Nucleus accumbens (tissue), 56 donors: ENCODE measurements at regions not wholly inside any gene's neighbourhood (a gene's known extent, or its start where the extent isn't known, plus 50 kb on each side); places are given as distances from the start of the nearest gene placed in this dataset.

Source experiments
- DNase-seq, 56 donors: peaks; one replicate each; lab custom pipeline; 2025; lab: John Stamatoyannopoulos, UW

DNA sequence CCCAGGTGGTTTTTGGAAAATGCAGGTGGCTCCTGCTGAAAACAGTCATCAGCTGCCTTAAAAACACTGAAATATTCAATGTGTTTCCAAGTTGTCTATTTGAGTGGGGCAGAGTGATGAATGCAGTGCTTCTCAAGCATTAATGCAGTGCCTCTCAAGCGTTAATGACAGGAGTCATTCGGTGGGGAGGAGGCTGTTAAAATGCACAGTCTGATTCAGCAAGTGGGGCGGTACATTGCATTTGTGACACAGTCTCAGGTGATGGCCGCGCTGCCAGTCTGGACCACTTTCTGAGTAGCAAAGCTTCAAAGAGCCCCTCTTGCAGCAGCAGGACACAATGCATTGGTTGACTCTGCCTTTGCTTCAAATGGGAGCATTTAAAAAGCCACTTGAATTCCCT, 231.4 kb upstream of the RGPD4 start:
- no peak for DNase-seq

- DNase-seq = no peak
Observed at GRCh38 chr2:107595749-107596148, 230.9 kb upstream of the RGPD4 start.

DNA sequence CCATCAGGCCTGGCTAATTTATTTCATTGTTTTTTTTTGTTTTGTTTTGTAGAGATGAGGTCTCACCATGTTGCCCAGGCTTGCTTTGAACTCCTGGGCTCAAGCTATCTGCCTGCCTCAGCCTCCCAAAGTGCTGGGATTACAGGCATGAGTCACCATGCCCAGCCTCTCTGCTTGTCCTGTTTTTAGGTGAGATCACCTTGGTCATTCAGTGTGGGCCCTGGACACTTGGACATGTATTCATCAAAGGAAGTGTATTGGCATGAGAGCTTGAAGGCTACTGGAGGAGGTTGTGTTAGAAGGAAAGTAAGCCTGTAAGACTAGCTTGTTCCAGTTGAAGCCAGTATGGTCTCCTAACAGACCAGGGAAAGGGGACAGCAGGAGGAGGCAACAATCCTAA, 229.2 kb upstream of the RGPD4 start:
- DNase-seq = no peak

DNA sequence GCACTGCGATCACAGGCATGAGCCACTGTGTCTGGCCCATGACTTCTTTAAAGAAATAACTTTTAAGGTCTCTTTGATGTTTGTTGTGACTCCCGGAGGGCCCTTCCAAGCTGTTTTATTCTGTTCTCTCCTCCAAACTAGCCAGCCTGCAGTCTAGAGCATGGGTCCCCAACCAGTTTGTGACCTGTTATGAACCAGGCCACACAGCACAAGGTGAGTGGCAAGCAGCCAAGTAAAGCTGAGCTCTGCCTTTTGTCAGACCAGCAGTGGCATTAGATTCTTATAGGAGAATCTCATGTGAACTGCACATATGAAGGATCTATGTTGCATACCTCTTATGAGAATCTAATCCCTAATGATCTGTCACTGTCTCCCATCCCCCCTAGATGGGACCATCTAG, 223.9 kb upstream of the RGPD4 start:
- DNase-seq = no peak

DNA sequence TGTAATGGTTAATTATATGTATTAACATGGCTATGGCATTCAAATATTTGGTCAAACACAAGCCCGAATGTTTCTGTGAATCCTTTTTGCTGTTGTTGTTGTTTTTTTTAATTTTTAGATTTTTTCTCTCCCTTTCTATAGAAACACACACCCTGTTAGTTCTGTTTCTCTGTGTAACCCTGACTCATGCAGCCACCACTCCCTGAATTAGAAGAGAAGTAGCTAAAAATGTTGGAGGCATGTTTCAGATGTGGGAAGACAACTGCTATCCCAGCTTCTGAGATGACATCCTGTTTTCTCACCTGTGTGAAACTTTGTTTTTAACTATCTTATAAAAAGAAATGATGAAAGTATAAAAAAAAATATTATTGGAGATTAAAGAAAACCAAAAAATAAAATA, 219.6 kb upstream of the RGPD4 start:
- peak in 2 of 56 donors; percentile 3 to 28 for DNase-seq

GRCh38 chr2:107607473-107607872, 219.2 kb upstream of the RGPD4 start:
- no peak for DNase-seq

- DNase-seq = no peak
Observed at GRCh38 chr2:107615039-107615438, 211.7 kb upstream of the RGPD4 start.

- DNase-seq = no peak
Observed at GRCh38 chr2:107618769-107619168, 207.9 kb upstream of the RGPD4 start.

GRCh38 chr2:107621186-107622165, 205.2 kb upstream of the RGPD4 start:
- no peak for DNase-seq

GRCh38 chr2:107622741-107623310, 203.9 kb upstream of the RGPD4 start:
- no peak for DNase-seq

- DNase-seq = no peak
Observed at GRCh38 chr2:107625982-107626381, 200.7 kb upstream of the RGPD4 start.

- DNase-seq = no peak
Observed at GRCh38 chr2:107627164-107627563, 199.5 kb upstream of the RGPD4 start.

- DNase-seq = no peak
Observed at GRCh38 chr2:107627926-107628325, 198.8 kb upstream of the RGPD4 start.

GRCh38 chr2:107633580-107634147, 193.0 kb upstream of the RGPD4 start:
- DNase-seq = no peak

DNA sequence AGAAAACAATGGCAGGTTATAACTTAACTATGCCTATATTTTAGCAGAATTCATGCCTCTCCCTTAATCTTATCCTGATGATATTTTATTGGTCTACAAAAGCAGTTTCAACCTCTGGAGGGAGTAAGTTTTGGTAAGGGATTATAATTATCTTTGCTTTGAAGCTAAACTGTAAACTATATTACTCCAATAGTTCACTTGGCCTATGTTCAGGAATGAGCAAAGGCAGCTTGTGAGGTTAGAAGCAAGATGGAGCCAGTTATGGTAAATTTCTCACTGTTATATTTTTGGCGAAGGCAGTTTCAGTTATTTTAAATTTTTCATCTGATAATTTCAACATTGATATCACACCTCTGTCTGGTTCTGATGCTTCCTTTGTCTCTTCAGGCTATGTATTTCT, 192.5 kb upstream of the RGPD4 start:
- DNase-seq = no peak

GRCh38 chr2:107635883-107636282, 190.8 kb upstream of the RGPD4 start:
- no peak for DNase-seq

DNA sequence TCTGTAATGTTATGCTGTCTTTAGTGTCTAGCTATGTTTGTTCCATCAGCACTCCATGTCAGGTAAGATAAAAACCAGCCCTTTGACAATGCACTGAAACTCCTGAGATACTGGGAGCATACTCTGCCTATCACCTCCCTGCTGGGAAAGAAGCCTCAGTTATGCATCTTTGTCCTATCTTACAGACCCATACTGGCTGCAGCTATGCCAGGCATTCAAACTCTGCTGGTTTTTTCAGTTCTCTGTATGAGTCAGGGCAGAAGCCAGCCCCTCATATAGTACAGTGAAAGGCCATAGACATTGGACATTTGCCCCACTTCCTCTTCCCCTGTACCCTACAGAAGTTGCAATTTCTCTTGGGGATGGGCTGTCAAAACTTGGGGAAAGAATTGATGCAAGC, 181.1 kb upstream of the RGPD4 start:
- DNase-seq = no peak

DNA sequence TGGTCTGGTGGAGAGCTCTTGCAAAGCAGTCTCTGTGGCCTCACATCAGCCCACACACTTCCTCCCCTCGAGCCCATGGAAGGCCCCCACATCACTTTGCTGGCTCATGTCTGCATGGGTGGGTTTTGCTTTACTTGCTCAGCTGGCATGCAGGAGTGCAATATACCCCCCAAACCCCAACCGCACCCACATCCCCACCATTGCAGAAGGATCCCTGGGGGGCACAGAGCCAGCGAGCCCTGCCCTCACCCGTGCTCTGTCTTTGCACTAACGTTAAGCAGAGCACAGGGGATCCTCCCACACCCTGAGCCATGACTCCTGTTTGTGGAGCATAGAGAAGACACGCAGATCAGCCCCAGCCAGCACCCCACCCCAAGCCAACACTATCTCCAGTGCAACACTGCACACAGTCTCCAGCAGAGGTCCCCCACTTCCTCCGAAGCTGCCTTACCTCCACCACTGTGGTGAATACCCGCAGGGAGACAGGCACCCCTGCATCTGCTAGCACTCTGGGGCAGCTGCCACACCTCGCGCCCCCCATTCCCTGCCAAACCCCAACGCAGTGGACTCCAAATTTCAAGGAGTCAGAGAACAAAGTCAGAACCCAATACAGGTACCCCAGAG, 177.8 kb upstream of the RGPD4 start:
- no peak for DNase-seq

GRCh38 chr2:107657049-107657448, 169.6 kb upstream of the RGPD4 start:
- no peak for DNase-seq

- DNase-seq = no peak
Observed at GRCh38 chr2:107663632-107664031, 163.1 kb upstream of the RGPD4 start.

DNA sequence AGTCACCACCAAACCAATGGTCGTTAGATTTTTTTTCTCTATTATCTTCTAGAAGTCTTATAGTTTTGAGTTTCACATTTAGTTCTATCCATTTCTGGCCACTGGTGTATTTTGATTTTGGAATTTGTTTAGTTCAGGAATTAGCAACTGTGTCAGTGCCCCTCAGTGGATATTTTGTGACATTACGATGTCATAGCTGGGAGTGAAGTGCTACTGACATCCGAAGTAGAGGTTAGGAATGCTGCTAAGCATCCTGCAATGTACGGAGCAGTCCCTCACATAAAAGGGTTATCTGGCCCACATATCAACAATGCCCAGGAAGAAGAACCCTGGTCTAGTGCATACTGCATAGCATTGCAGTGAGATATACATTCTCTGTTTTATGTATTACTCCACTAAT, 157.4 kb upstream of the RGPD4 start:
- no peak for DNase-seq
